ENCODE measurements at regions not wholly inside any gene's neighbourhood (a gene's known extent, or its start where the extent isn't known, plus 50 kb on each side); places are given as distances from the start of the nearest gene placed in this dataset.

GRCh38 chr12:11946161-11946560, 124.6 kb upstream of the BCL2L14 start:
- no peak for DNase-seq

GRCh38 chr12:11947213-11947612, 123.5 kb upstream of the BCL2L14 start:
- DNase-seq = no peak

GRCh38 chr12:11949738-11950411, 120.9 kb upstream of the BCL2L14 start:
- no peak for DNase-seq

GRCh38 chr12:11951209-11951608, 119.5 kb upstream of the BCL2L14 start:
- DNase-seq = no peak

- no peak for DNase-seq
These were observed 117.2 kb upstream of the BCL2L14 start for GRCh38 chr12:11953523-11953922.

GRCh38 chr12:11954181-11954580, 116.6 kb upstream of the BCL2L14 start:
- no peak for DNase-seq

GRCh38 chr12:11958221-11959091, 112.3 kb upstream of the BCL2L14 start:
- DNase-seq = no peak

- no peak for DNase-seq
These were observed 111.5 kb upstream of the BCL2L14 start for GRCh38 chr12:11959117-11959823.

GRCh38 chr12:11960646-11961045, 110.1 kb upstream of the BCL2L14 start:
- DNase-seq = no peak

GRCh38 chr12:11961686-11962085, 109.1 kb upstream of the BCL2L14 start:
- DNase-seq = no peak

- DNase-seq = no peak
These were observed 107.9 kb upstream of the BCL2L14 start for GRCh38 chr12:11962860-11963259.

GRCh38 chr12:11963841-11964471, 106.8 kb upstream of the BCL2L14 start:
- DNase-seq = no peak

GRCh38 chr12:11965258-11965910, 105.4 kb upstream of the BCL2L14 start:
- DNase-seq = no peak

GRCh38 chr12:11967376-11968047, 103.2 kb upstream of the BCL2L14 start:
- no peak for DNase-seq

GRCh38 chr12:11968048-11968383, 102.7 kb upstream of the BCL2L14 start:
- no peak for DNase-seq

- no peak for DNase-seq
These were observed 102.2 kb upstream of the BCL2L14 start for GRCh38 chr12:11968516-11968915.

- no peak for DNase-seq
These were observed 101.1 kb upstream of the BCL2L14 start for GRCh38 chr12:11969437-11970154.

- DNase-seq = no peak
These were observed 100.6 kb upstream of the BCL2L14 start for GRCh38 chr12:11970155-11970520.

- no peak for DNase-seq
These were observed 97.3 kb upstream of the BCL2L14 start for GRCh38 chr12:11973396-11973795.

- DNase-seq = no peak
These were observed 94.7 kb upstream of the BCL2L14 start for GRCh38 chr12:11976005-11976404.

- DNase-seq = no peak
These were observed 91.9 kb upstream of the BCL2L14 start for GRCh38 chr12:11978726-11979384.

All from activated CD8-positive, alpha-beta memory T cell treated with anti-CD3 and anti-CD28 coated beads, Interleukin-2, amount 50 U/mL, for 4 hours (primary cell).